GM12873 (cell line): ENCODE measurements at regions not wholly inside any gene's neighbourhood (a gene's known extent, or its start where the extent isn't known, plus 50 kb on each side); places are given as distances from the start of the nearest gene placed in this dataset.

Experiments used
- CTCF ChIP-seq: IDR thresholded peaks from 2 replicates; pipeline ENCODE4 v1.5.1; 2012; ENCODE audit warnings: low read depth, mild to moderate bottlenecking, moderate library complexity, low read length, control low read depth; ENCODE audit not compliant: insufficient read depth; ENCODE audit errors: missing control alignments

- TF ChIP-seq CTCF: no peak
Observed at GRCh38 chr1:162930976-162931560, 70.1 kb upstream of the CCDC190 start.

- no peak for TF ChIP-seq CTCF
Observed at GRCh38 chr1:162930532-162930931, 69.6 kb upstream of the CCDC190 start.

GRCh38 chr1:162929177-162929576 lies 68.2 kb upstream of the CCDC190 start:
- TF ChIP-seq CTCF: no peak

- TF ChIP-seq CTCF: no peak
Observed at GRCh38 chr1:162928141-162928540, 67.2 kb upstream of the CCDC190 start.

- no peak for TF ChIP-seq CTCF
Observed at GRCh38 chr1:162927421-162927820, 66.4 kb upstream of the CCDC190 start.

GRCh38 chr1:162926906-162927305 lies 65.9 kb upstream of the CCDC190 start:
- no peak for TF ChIP-seq CTCF

GRCh38 chr1:162924179-162924578 lies 63.2 kb upstream of the CCDC190 start:
- TF ChIP-seq CTCF: no peak
